AG04450 (cell line): ENCODE measurements at regions not wholly inside any gene's neighbourhood (a gene's known extent, or its start where the extent isn't known, plus 50 kb on each side); places are given as distances from the start of the nearest gene placed in this dataset.

Experiments
- CTCF ChIA-PET: fragments of 300-600, 350-600 bp; formaldehyde crosslinking; extraction: SDS; loops from one replicate; lab custom pipeline; 2022; ENCODE audit warnings: antibody characterized with exemption, inconsistent platforms; lab: Charles Lee
- POLR2A ChIA-PET: fragments of 350-600 bp; formaldehyde crosslinking; extraction: SDS; loops from one replicate; lab custom pipeline; 2021; ENCODE audit warnings: antibody characterized with exemption, inconsistent platforms; lab: Yijun Ruan, JAX
- DNase-seq: peaks from one replicate; pipeline ENCODE4 v3.0.0-alpha.2; 2011; ENCODE audit warnings: low read depth, low spot score
- H3K27ac ChIP-seq: one replicate; pipeline ENCODE4 v1.5.1; 2012; ENCODE audit warnings: low read depth, low read length, control low read depth
- H3K27me3 ChIP-seq: one replicate; pipeline ENCODE4 v1.6.0; 2012; ENCODE audit warnings: low read length; ENCODE audit not compliant: control insufficient read depth, insufficient read depth
- H3K4me3 ChIP-seq: 2 replicates; pipeline ENCODE4 v1.5.1; 2011; ENCODE audit warnings: mild to moderate bottlenecking, low read depth, low read length, control low read depth
- H3K9me3 ChIP-seq: 2 replicates; pipeline ENCODE4 v1.5.1; 2012; ENCODE audit warnings: low read length; ENCODE audit not compliant: control insufficient read depth, insufficient read depth
- CTCF ChIP-seq: IDR thresholded peaks from 2 replicates; pipeline ENCODE4 v1.5.1; 2011; ENCODE audit warnings: low read depth, low read length, control low read depth, inconsistent platforms

DNA sequence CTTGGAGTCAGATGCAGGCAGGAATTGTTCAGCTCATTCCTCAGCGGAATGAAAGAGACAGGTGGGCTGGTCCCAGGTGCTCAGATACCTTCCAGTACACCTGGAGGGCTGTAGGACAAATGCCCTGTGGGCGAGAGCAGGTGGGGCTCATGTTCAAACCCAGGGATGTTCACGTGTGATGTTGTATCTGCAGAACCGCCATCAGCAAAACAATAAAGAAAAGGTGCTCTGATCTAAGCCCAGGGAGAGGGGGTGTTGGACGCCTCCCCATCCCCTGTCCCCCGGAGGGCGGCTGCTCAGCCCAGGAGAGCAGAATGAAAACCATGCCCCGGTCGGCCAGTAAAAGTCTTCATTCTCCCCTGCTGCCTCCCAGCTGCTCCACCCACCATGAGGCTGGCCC, 197.4 kb downstream of the HAUS1 start:
- peaks cover 13% of the 10 kb centered on the region for H3K27me3 ChIP-seq
- no peak for DNase-seq
- no peak overlapping the region for H3K4me3 ChIP-seq
- CTCF ChIA-PET = interaction anchor here (0.6 to 1.8 kb wide), 2 partner anchors 20 to 129 kb away, joined by 3 to 5 read pairs; no protein-coding TSS in a partner anchor
- no peaks in the 10 kb centered on the region for H3K9me3 ChIP-seq
- POLR2A ChIA-PET = no interaction called here
- no peak for TF ChIP-seq CTCF
- H3K27ac ChIP-seq = no peak overlapping the region

DNA sequence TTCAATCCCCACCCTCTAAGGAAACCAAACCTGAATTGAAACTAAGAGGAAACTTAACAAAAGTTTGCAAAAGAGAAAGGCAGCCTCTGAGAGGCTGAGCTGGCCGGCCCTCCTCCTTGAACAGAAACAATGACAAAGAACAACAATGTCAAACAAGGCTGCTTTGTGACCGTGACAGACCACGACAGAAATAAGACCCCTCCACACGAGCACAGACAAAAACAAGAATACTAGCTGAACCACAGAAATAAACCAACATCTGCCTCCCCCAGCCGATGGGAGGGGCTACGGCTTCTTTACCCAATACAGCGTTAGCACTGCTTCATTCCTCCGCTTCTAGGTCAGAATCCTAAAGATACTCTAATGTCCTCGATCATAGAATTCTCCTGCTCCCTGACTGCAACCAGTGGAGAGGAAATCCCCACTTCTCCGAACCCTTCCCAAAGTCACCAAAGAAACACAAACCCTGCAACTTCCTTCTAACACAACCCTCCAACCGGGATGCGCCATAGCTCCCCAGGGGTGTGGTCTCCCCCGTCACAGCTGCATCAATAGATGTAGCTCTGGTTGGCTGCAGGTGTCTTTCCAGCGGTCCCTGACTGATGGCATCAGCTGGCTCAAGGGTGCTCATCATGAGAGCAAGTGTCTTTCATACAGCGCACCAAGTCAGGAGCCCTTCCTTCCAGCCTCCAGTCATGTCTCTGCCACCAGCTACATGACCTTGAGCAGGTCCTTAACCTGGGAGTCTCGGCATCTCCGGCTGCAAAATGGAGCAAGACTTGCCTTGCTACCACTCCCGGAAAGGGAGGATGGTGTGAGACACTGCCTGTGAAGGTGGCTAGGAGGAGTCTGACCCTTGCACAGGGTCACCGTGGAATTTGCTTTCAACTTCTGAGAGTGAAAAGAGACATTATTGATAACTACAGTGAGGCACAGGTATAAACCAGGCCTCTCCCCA, 198.6 kb downstream of the HAUS1 start:
- H3K4me3 ChIP-seq = no peak overlapping the region
- H3K9me3 ChIP-seq = no peaks in the 10 kb centered on the region
- ChIA-PET CTCF (interaction anchor here (1.8 kb wide), 1 partner anchor 22 kb away, joined by 5 read pairs; no protein-coding TSS in a partner anchor), POLR2A (no interaction called here)
- TF ChIP-seq CTCF = no peak
- H3K27me3 ChIP-seq = peaks cover 13% of the 10 kb centered on the region
- no peak for DNase-seq
- H3K27ac ChIP-seq = no peak overlapping the region

DNA sequence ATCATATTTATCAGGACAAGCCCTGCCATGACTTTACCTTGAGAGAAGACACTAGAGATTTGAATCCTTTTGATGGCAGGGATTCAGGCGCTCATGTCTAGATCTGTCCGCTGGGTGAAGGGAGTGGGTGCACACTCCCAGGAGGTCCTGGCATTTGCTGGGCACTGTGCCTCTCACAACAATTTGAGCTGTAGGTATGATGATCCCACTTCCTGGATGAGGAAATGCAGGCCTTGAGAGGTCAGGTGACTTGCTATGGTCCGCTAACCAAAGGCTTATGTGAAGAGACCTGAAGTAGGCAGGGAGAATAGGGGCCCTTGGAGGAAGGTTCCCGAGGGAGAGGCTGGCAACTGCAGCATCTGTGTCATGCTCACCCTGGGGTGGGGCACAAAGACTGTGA, 206.1 kb downstream of the HAUS1 start:
- POLR2A ChIA-PET = no interaction called here
- CTCF ChIA-PET = interaction anchor here (0.8 kb wide), 1 partner anchor 29 kb away, joined by 3 read pairs; no protein-coding TSS in a partner anchor
- Histone ChIP-seq H3K27ac (no peak overlapping the region), H3K9me3 (no peaks in the 10 kb centered on the region), H3K27me3 (peaks cover 8% of the 10 kb centered on the region), H3K4me3 (no peak overlapping the region)
- TF ChIP-seq CTCF = no peak
- DNase-seq = no peak

GRCh38 chr18:46310675-46311345, 206.6 kb downstream of the HAUS1 start:
- H3K4me3 ChIP-seq = no peak overlapping the region
- POLR2A ChIA-PET = no interaction called here
- H3K9me3 ChIP-seq = no peaks in the 10 kb centered on the region
- TF ChIP-seq CTCF = no peak
- DNase-seq = no peak
- no peak overlapping the region for H3K27ac ChIP-seq
- H3K27me3 ChIP-seq = peaks cover 8% of the 10 kb centered on the region
- CTCF ChIA-PET = interaction anchor here (0.8 kb wide), 2 partner anchors 29 to 138 kb away, joined by 3 read pairs; a partner anchor contains a TSS
